ENCODE measurements at regions not wholly inside any gene's neighbourhood (a gene's known extent, or its start where the extent isn't known, plus 50 kb on each side); places are given as distances from the start of the nearest gene placed in this dataset.

- no peak overlapping the region for H3K4me3 ChIP-seq
- intact Hi-C loops (cut with DNase I): no loop called here
- ATAC-seq (no peak), DNase-seq (no peak)
- no peak overlapping the region for H3K27ac ChIP-seq
- no peak for TF ChIP-seq POLR2A (IDR thresholded peaks at IDR 0.05)
- no peak for TF ChIP-seq CTCF (IDR thresholded peaks at IDR 0.05)
- no peaks in the 10 kb centered on the region for H3K9me3 ChIP-seq
- peaks cover 10% of the 10 kb centered on the region for H3K4me1 ChIP-seq
- WGBS, 2 donors: 92 to 97% methylated on average over 7 of the region's 7 CpGs
- H3K36me3 ChIP-seq (replicated peaks in 1 of 2; ENCODE audit: insufficient read depth in 1 of 2, low read depth in 2 of 2): no peaks in the 10 kb centered on the region
- H3K27me3 ChIP-seq: no peaks in the 10 kb centered on the region
Observed at GRCh38 chr15:62787401-62787800, 255.1 kb upstream of the TPM1 start.

GRCh38 chr15:62788224-62788623 is 254.3 kb upstream of the TPM1 start:
- Histone ChIP-seq H3K27ac (no peak overlapping the region), H3K36me3 (replicated peaks in 1 of 2; ENCODE audit: insufficient read depth in 1 of 2, low read depth in 2 of 2) (no peaks in the 10 kb centered on the region), H3K9me3 (no peaks in the 10 kb centered on the region), H3K4me1 (peaks cover 12% of the 10 kb centered on the region), H3K27me3 (no peaks in the 10 kb centered on the region), H3K4me3 (no peak overlapping the region)
- intact Hi-C loops (cut with DNase I): no loop called here
- 93 to 95% methylated on average over 6 of the region's 6 CpGs for WGBS, 2 donors
- no peak for DNase-seq
- no peak for ATAC-seq
- no peak for TF ChIP-seq CTCF (IDR thresholded peaks at IDR 0.05)
- TF ChIP-seq POLR2A (IDR thresholded peaks at IDR 0.05): no peak

GRCh38 chr15:62790546-62790945 is 252.0 kb upstream of the TPM1 start:
- no peaks in the 10 kb centered on the region for H3K9me3 ChIP-seq
- H3K27ac ChIP-seq: peak overlapping the region in 3 of 4 donors; percentile 51 to 83 (median 74)
- ATAC-seq: no peak
- DNase-seq: no peak
- peaks cover 22% of the 10 kb centered on the region for H3K4me1 ChIP-seq
- 98 to 100% methylated on average over 4 of the region's 4 CpGs for WGBS, 2 donors
- TF ChIP-seq POLR2A (IDR thresholded peaks at IDR 0.05): no peak
- TF ChIP-seq CTCF (IDR thresholded peaks at IDR 0.05): no peak
- intact Hi-C loops (cut with DNase I): no loop called here
- H3K4me3 ChIP-seq: no peak overlapping the region
- H3K27me3 ChIP-seq: no peaks in the 10 kb centered on the region
- no peaks in the 10 kb centered on the region for H3K36me3 ChIP-seq (replicated peaks in 1 of 2; ENCODE audit: insufficient read depth in 1 of 2, low read depth in 2 of 2)

GRCh38 chr15:62791694-62792093 is 250.9 kb upstream of the TPM1 start:
- peak in 3 of 4 donors; percentile 27 to 46 (median 32) for DNase-seq
- Histone ChIP-seq H3K4me3 (no peak overlapping the region), H3K9me3 (no peaks in the 10 kb centered on the region), H3K36me3 (replicated peaks in 1 of 2; ENCODE audit: insufficient read depth in 1 of 2, low read depth in 2 of 2) (no peaks in the 10 kb centered on the region), H3K27me3 (no peaks in the 10 kb centered on the region), H3K4me1 (peaks cover 22% of the 10 kb centered on the region), H3K27ac (peak overlapping the region; percentile 45 to 83 (median 62))
- ATAC-seq: peak; percentile 72
- WGBS, 2 donors: 55 to 62% methylated on average over 5 of the region's 5 CpGs
- TF ChIP-seq CTCF (IDR thresholded peaks at IDR 0.05) (no peak), POLR2A (IDR thresholded peaks at IDR 0.05) (no peak)
- intact Hi-C loops (cut with DNase I): no loop called here

- peak overlapping the region in 3 of 4 donors; percentile 51 to 83 (median 74) for H3K27ac ChIP-seq
- intact Hi-C loops (cut with DNase I): no loop called here
- ATAC-seq: no peak
Observed at GRCh38 chr15:62792986-62793751, 249.4 kb upstream of the TPM1 start.

More at GRCh38 chr15:62792986-62793751, 249.4 kb upstream of the TPM1 start:
- no peak overlapping the region for H3K4me3 ChIP-seq
- no peaks in the 10 kb centered on the region for H3K36me3 ChIP-seq (replicated peaks in 1 of 2; ENCODE audit: insufficient read depth in 1 of 2, low read depth in 2 of 2)
- no peak for TF ChIP-seq POLR2A (IDR thresholded peaks at IDR 0.05)
- TF ChIP-seq CTCF (IDR thresholded peaks at IDR 0.05): no peak
- DNase-seq: no peak
- peaks cover 22% of the 10 kb centered on the region for H3K4me1 ChIP-seq
- no peaks in the 10 kb centered on the region for H3K27me3 ChIP-seq
- H3K9me3 ChIP-seq: no peaks in the 10 kb centered on the region
- 79 to 91% methylated on average over 6 of the region's 6 CpGs for WGBS, 2 donors

Measured in body of pancreas (tissue), 4 donors.